ENCODE measurements at regions not wholly inside any gene's neighbourhood (a gene's known extent, or its start where the extent isn't known, plus 50 kb on each side); places are given as distances from the start of the nearest gene placed in this dataset.

DNA sequence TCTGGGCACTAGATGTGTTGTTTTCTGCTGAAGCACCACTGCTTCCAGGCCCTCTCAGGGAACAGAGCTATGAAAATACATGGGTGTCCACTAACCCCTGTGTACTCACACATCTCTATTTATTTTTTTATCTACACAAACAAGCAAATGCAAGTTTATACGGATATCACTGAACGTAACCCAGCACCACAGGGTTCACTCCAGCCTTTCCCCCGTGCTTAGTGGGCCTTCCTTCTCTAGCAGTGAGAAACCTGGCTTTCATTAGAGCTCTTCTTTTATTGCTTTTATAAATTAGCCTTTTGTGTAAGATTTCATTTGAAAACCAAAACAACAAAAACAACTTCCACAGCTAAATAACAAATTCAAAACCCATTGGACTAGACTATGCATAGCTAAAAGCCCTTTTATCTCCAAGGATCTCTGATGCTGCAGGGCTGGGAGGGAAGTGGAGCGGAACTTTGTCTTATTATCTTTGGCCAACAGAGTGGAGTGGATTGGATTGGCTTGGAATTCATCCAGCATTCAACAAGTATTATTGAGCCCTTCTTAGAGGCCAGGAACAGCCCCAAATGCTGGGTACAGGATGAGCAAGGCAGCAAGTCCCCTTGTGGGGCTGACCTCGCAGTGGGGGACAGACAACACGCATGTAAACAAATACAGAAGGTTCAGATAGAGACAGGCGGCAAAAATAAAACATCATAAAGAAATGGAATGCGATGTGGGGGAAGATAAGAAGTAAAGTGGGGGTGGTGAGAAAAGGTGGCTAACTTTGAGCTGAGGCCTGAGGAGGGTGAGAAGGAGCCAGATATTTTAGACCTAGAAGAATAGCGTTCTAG is 371.8 kb upstream of the POU3F1 start:
- Histone ChIP-seq H3K9me2 (ENCODE audit: insufficient read depth) (no peaks in the 10 kb centered on the region), H3K9me3 (ENCODE audit: control insufficient read depth in 1 of 2, insufficient read depth in 1 of 2, low read depth in 1 of 2, low read length in 2 of 2) (no peaks in the 10 kb centered on the region), H3K36me3 (ENCODE audit: control insufficient read depth in 1 of 2, insufficient read depth in 2 of 2, low read length in 2 of 2) (no peaks in the 10 kb centered on the region), H2AFZ (ENCODE audit: low read depth, low read length, poor library complexity, severe bottlenecking) (no peak overlapping the region), H3K27me3 (ENCODE audit: insufficient read depth, low read length) (peaks cover 17% of the 10 kb centered on the region; the same call in 1 of the 2 replicates), H3K4me2 (ENCODE audit: low read length) (no peak overlapping the region), H3K27ac (ENCODE audit: low read depth, low read length) (no peak overlapping the region), H3K4me1 (ENCODE audit: control insufficient read depth in 1 of 2, insufficient read depth in 2 of 2, low read length in 2 of 2) (no peaks in the 10 kb centered on the region), H3K79me2 (ENCODE audit: insufficient read depth, low read length) (no peaks in the 10 kb centered on the region), H4K20me1 (ENCODE audit: insufficient read depth) (no peaks in the 10 kb centered on the region), H3K4me3 (replicated peaks in 1 of 2; ENCODE audit: low read depth in 1 of 2, low read length in 2 of 2) (no peak overlapping the region), H3K9ac (ENCODE audit: low read length) (no peak overlapping the region)
- ChIA-PET RAD21 (ENCODE audit: low non-redundant PET in 1 of 2, low total read pairs in 2 of 2, uncharacterized antibody in 2 of 2, unreplicated experiment in 2 of 2) (no interaction called here), CTCF (no interaction called here), POLR2A (no interaction called here)
- no peak for DNase-seq (ENCODE audit: low read depth, low spot score)
- TF ChIP-seq SRF (IDR thresholded peaks at IDR 0.05; ENCODE audit: low read depth) (no peak), ATF3 (IDR thresholded peaks at IDR 0.05) (no peak), EZH2 (IDR thresholded peaks at IDR 0.05) (no peak), CEBPB (IDR thresholded peaks at IDR 0.05; ENCODE audit: low read depth) (no peak), ELF1 (IDR thresholded peaks at IDR 0.05; ENCODE audit: borderline replicate concordance, low read depth) (no peak), CBX3 (IDR thresholded peaks at IDR 0.05; ENCODE audit: low read depth) (no peak)
- TF ChIP-seq, protein P1, sequence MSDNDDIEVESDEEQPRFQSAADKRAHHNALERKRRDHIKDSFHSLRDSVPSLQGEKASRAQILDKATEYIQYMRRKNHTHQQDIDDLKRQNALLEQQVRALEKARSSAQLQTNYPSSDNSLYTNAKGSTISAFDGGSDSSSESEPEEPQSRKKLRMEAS (IDR thresholded peaks at IDR 0.05) = no peak
- TF ChIP-seq, protein P2, sequence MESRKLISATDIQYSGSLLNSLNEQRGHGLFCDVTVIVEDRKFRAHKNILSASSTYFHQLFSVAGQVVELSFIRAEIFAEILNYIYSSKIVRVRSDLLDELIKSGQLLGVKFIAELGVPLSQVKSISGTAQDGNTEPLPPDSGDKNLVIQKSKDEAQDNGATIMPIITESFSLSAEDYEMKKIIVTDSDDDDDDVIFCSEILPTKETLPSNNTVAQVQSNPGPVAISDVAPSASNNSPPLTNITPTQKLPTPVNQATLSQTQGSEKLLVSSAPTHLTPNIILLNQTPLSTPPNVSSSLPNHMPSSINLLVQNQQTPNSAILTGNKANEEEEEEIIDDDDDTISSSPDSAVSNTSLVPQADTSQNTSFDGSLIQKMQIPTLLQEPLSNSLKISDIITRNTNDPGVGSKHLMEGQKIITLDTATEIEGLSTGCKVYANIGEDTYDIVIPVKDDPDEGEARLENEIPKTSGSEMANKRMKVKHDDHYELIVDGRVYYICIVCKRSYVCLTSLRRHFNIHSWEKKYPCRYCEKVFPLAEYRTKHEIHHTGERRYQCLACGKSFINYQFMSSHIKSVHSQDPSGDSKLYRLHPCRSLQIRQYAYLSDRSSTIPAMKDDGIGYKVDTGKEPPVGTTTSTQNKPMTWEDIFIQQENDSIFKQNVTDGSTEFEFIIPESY (IDR thresholded peaks at IDR 0.05; ENCODE audit: extremely low read depth, insufficient replicate concordance, low read length) = no peak
- intact Hi-C loops (cut with micrococcal nuclease) = no loop called here
- BruUV-seq (replicated peaks) = no TSS peak
- no peak for ATAC-seq
